Trophoblast cell (in vitro differentiated cells and primary cell): ENCODE measurements at regions not wholly inside any gene's neighbourhood (a gene's known extent, or its start where the extent isn't known, plus 50 kb on each side); places are given as distances from the start of the nearest gene placed in this dataset.

ENCODE experiments used
- DNase-seq, 2 donors: peaks; one replicate each; pipeline ENCODE4 v3.0.0-alpha.2; 2016
- H2AFZ ChIP-seq: 2 replicates; pipeline ENCODE4 v1.6.1; 2013; ENCODE audit warnings: low read length, moderate library complexity, mild to moderate bottlenecking; ENCODE audit not compliant: insufficient read depth, poor library complexity
- H2AK5ac ChIP-seq: 2 replicates; pipeline ENCODE4 v1.6.1; 2013; ENCODE audit warnings: mild to moderate bottlenecking, low read length
- H2BK120ac ChIP-seq: 2 replicates; pipeline ENCODE4 v1.6.1; 2013; ENCODE audit warnings: low read length, mild to moderate bottlenecking, moderate library complexity; ENCODE audit not compliant: insufficient read depth, poor library complexity
- H2BK12ac ChIP-seq: 2 replicates; pipeline ENCODE4 v1.6.1; 2013; ENCODE audit warnings: mild to moderate bottlenecking, low read length, moderate library complexity
- H2BK5ac ChIP-seq: 2 replicates; pipeline ENCODE4 v1.6.1; 2013; ENCODE audit warnings: low read length, low read depth, moderate library complexity, mild to moderate bottlenecking; ENCODE audit not compliant: poor library complexity
- H3K14ac ChIP-seq: 2 replicates; pipeline ENCODE4 v1.6.1; 2013; ENCODE audit warnings: mild to moderate bottlenecking, low read length
- H3K18ac ChIP-seq: 2 replicates; pipeline ENCODE4 v1.6.1; 2013; ENCODE audit warnings: mild to moderate bottlenecking, low read length
- H3K23ac ChIP-seq: 2 replicates; pipeline ENCODE4 v1.6.1; 2013; ENCODE audit warnings: low read length
- H3K27ac ChIP-seq: 2 replicates; pipeline ENCODE4 v1.5.1; 2013; ENCODE audit warnings: low read depth, mild to moderate bottlenecking, inconsistent platforms, low read length, moderate library complexity
- H3K27me3 ChIP-seq: 2 replicates; pipeline ENCODE4 v1.6.1; 2013; ENCODE audit warnings: inconsistent platforms, mild to moderate bottlenecking, low read length, moderate library complexity; ENCODE audit not compliant: insufficient read depth
- H3K36me3 ChIP-seq, 2 experiments: 1 replicate in 1 of 2; 2 replicates in 1 of 2; pipeline ENCODE4 v1.6.1; 2013; ENCODE audit warnings: low read length in 2 of 2, mild to moderate bottlenecking in 2 of 2, moderate library complexity in 1 of 2; ENCODE audit not compliant: insufficient read depth in 2 of 2, control insufficient read depth in 1 of 2
- H3K4ac ChIP-seq: 2 replicates; pipeline ENCODE4 v1.6.1; 2013; ENCODE audit warnings: low read depth, mild to moderate bottlenecking, low read length, moderate library complexity
- H3K4me1 ChIP-seq, 2 experiments: 1 replicate in 1 of 2; 2 replicates in 1 of 2; pipeline ENCODE4 v1.6.1; 2013; ENCODE audit warnings: low read length in 2 of 2, mild to moderate bottlenecking in 2 of 2, moderate library complexity in 1 of 2; ENCODE audit not compliant: insufficient read depth in 2 of 2, control insufficient read depth in 1 of 2
- H3K4me2 ChIP-seq: 2 replicates; pipeline ENCODE4 v1.6.1; 2013; ENCODE audit warnings: inconsistent platforms, mild to moderate bottlenecking, low read length, moderate library complexity
- H3K4me3 ChIP-seq: 2 replicates; pipeline ENCODE4 v1.5.1; 2013; ENCODE audit warnings: mild to moderate bottlenecking, low read depth, low read length, inconsistent platforms
- H3K79me1 ChIP-seq: one replicate; pipeline ENCODE4 v1.6.1; 2013; ENCODE audit warnings: low read length
- H3K79me2 ChIP-seq: 2 replicates; pipeline ENCODE4 v1.6.1; 2013; ENCODE audit warnings: low read length, mild to moderate bottlenecking; ENCODE audit not compliant: control insufficient read depth, insufficient read depth, poor library complexity
- H3K9ac ChIP-seq: 2 replicates; pipeline ENCODE4 v1.6.1; 2013; ENCODE audit warnings: mild to moderate bottlenecking, low read length
- H3K9me3 ChIP-seq: 2 replicates; pipeline ENCODE4 v1.6.1; 2013; ENCODE audit warnings: low read depth, mild to moderate bottlenecking, control low read depth, inconsistent platforms, low read length; ENCODE audit not compliant: insufficient read depth
- H4K12ac ChIP-seq: 2 replicates; pipeline ENCODE4 v1.6.1; 2013; ENCODE audit warnings: low read depth, mild to moderate bottlenecking, low read length, moderate library complexity
- H4K8ac ChIP-seq: 2 replicates; pipeline ENCODE4 v1.6.1; 2013; ENCODE audit warnings: low read depth, mild to moderate bottlenecking, low read length, moderate library complexity
- H4K91ac ChIP-seq: one replicate; pipeline ENCODE4 v1.6.1; 2013; ENCODE audit warnings: low read depth, mild to moderate bottlenecking, low read length, moderate library complexity
- WGBS: extraction: QIAGEN DNeasy Blood & Tissue Kit; methylation state at CpG from one replicate; pipeline ENCODE4 v1.1.7; 2013; ENCODE audit warnings: missing lambda C conversion rate; ENCODE audit not compliant: insufficient read length, insufficient coverage; ENCODE audit errors: extremely low coverage; 5-methylcytosine and 5-hydroxymethylcytosine counted together

DNA sequence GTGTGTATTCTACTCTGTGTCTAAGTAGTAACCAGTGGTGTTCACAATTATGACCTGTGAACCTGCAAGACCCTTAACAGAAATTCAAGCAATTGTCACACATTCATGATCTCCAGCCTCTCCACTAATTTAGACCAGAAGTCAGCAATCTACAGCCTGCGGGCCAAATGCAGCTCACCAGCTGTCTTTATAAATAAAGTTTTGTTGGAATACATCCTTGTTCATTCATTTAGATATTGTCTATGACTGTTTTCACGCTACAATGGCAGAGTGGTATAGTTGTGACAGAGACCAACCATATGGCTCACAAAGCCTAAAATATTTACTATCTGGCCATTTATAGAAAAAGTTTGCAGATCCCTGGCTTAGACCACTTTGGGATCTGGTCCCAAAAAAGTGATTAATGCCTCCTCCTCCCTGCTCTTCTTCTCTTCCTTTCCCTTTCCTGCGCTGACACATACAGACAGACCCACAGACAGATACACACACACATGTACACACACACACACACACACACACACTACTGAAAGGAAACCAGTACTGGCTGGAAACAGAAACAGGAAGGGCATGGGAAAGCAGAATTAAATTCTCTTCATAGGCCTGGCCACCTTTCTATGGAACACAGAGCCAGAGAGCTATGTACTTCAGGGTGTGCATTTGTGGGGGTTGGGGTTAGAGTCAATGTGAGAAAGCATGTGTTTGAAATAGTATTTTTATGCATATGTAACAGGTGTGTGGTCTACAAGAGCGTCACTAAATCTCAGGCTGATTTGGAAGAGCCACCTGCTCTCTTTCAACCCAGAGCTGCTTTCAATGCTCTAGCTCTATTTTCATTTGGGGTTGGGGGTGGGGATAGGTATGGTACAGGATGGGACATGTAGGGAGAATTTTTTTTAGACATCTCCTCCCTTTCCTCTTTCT, 49.7 kb upstream of the TMEM164 start:
- Histone ChIP-seq H2AK5ac (no peak overlapping the region), H4K8ac (no peak overlapping the region), H3K14ac (no peak overlapping the region), H3K4ac (no peak overlapping the region), H3K18ac (no peak overlapping the region), H3K27me3 (no peaks in the 10 kb centered on the region), H4K91ac (no peak overlapping the region), H3K79me2 (no peaks in the 10 kb centered on the region), H3K9me3 (no peaks in the 10 kb centered on the region), H3K9ac (no peak overlapping the region), H3K4me3 (no peak overlapping the region), H3K79me1 (no peaks in the 10 kb centered on the region), H3K4me1 (peaks cover 0 to 3% of the 10 kb centered on the region in 2 experiments), H2BK120ac (no peak overlapping the region), H3K4me2 (no peak overlapping the region), H3K23ac (no peak overlapping the region), H4K12ac (no peak overlapping the region), H2BK12ac (no peak overlapping the region), H3K36me3 (no peaks in the 10 kb centered on the region), H3K27ac (no peak overlapping the region), H2BK5ac (no peak overlapping the region), H2AFZ (no peak overlapping the region)
- WGBS, result no CpG with 5 or more reads among the region's 4 CpGs
- DNase-seq, result no peak
